ENCODE measurements at regions not wholly inside any gene's neighbourhood (a gene's known extent, or its start where the extent isn't known, plus 50 kb on each side); places are given as distances from the start of the nearest gene placed in this dataset.
"Not testable (repeated sequence)": the region's sequence is repeated elsewhere in the genome, so short reads cannot be mapped to it uniquely, and the experiment has no call there.

- Mint-ChIP-seq H3K36me3 (ENCODE audit: low read depth) (no peaks in the 10 kb centered on the region), H3K27me3 (ENCODE audit: insufficient read depth) (no peaks in the 10 kb centered on the region), H3K4me3 (no peak overlapping the region), H3K4me1 (ENCODE audit: low read depth) (no peaks in the 10 kb centered on the region), H3K27ac (no peak overlapping the region), H3K9me3 (no peaks in the 10 kb centered on the region)
- intact Hi-C loops (cut with micrococcal nuclease): no loop called here
- no peak for DNase-seq (ENCODE audit: low spot score)
Measured at GRCh38 chr5:60546207-60546606, 153.8 kb downstream of the DEPDC1B start.

GRCh38 chr5:60545551-60545950 lies 154.4 kb downstream of the DEPDC1B start:
- no peak for DNase-seq (ENCODE audit: low spot score)
- no peaks in the 10 kb centered on the region for H3K27me3 Mint-ChIP-seq (ENCODE audit: insufficient read depth)
- no peak overlapping the region for H3K4me3 Mint-ChIP-seq
- no peaks in the 10 kb centered on the region for H3K9me3 Mint-ChIP-seq
- intact Hi-C loops (cut with micrococcal nuclease): no loop called here
- H3K27ac Mint-ChIP-seq: no peak overlapping the region
- no peaks in the 10 kb centered on the region for H3K36me3 Mint-ChIP-seq (ENCODE audit: low read depth)
- no peaks in the 10 kb centered on the region for H3K4me1 Mint-ChIP-seq (ENCODE audit: low read depth)

- H3K9me3 Mint-ChIP-seq: no peaks in the 10 kb centered on the region
- intact Hi-C loops (cut with micrococcal nuclease): no loop called here
- H3K36me3 Mint-ChIP-seq (ENCODE audit: low read depth): no peaks in the 10 kb centered on the region
- no peaks in the 10 kb centered on the region for H3K27me3 Mint-ChIP-seq (ENCODE audit: insufficient read depth)
- H3K27ac Mint-ChIP-seq: no peak overlapping the region
- H3K4me1 Mint-ChIP-seq (ENCODE audit: low read depth): no peaks in the 10 kb centered on the region
- DNase-seq (ENCODE audit: low spot score): no peak
- H3K4me3 Mint-ChIP-seq: no peak overlapping the region
Measured at GRCh38 chr5:60544142-60544541, 155.8 kb downstream of the DEPDC1B start.

- Mint-ChIP-seq H3K4me1 (ENCODE audit: low read depth) (no peaks in the 10 kb centered on the region), H3K27me3 (ENCODE audit: insufficient read depth) (peaks cover 2% of the 10 kb centered on the region), H3K4me3 (no peak overlapping the region), H3K27ac (no peak overlapping the region), H3K9me3 (no peaks in the 10 kb centered on the region), H3K36me3 (ENCODE audit: low read depth) (no peaks in the 10 kb centered on the region)
- intact Hi-C loops (cut with micrococcal nuclease): no loop called here
- no peak for DNase-seq (ENCODE audit: low spot score)
Measured at GRCh38 chr5:60541980-60542379, 158.0 kb downstream of the DEPDC1B start.

- no peaks in the 10 kb centered on the region for H3K36me3 Mint-ChIP-seq (ENCODE audit: low read depth)
- intact Hi-C loops (cut with micrococcal nuclease): no loop called here
- no peak overlapping the region for H3K27ac Mint-ChIP-seq
- H3K4me1 Mint-ChIP-seq (ENCODE audit: low read depth): no peaks in the 10 kb centered on the region
- no peak overlapping the region for H3K4me3 Mint-ChIP-seq
- DNase-seq (ENCODE audit: low spot score): no peak
- peaks cover 2% of the 10 kb centered on the region for H3K27me3 Mint-ChIP-seq (ENCODE audit: insufficient read depth)
- no peaks in the 10 kb centered on the region for H3K9me3 Mint-ChIP-seq
Measured at GRCh38 chr5:60540856-60541805, 158.8 kb downstream of the DEPDC1B start.

GRCh38 chr5:60538955-60539866 lies 160.8 kb downstream of the DEPDC1B start:
- no peak for DNase-seq (ENCODE audit: low spot score)
- intact Hi-C loops (cut with micrococcal nuclease): no loop called here
- Mint-ChIP-seq H3K4me3 (no peak overlapping the region), H3K9me3 (no peaks in the 10 kb centered on the region), H3K27me3 (ENCODE audit: insufficient read depth) (peaks cover 4% of the 10 kb centered on the region), H3K36me3 (ENCODE audit: low read depth) (no peaks in the 10 kb centered on the region), H3K27ac (no peak overlapping the region), H3K4me1 (ENCODE audit: low read depth) (no peaks in the 10 kb centered on the region)

- intact Hi-C loops (cut with micrococcal nuclease): no loop called here
- Mint-ChIP-seq H3K4me1 (ENCODE audit: low read depth) (no peaks in the 10 kb centered on the region), H3K4me3 (no peak overlapping the region), H3K27me3 (ENCODE audit: insufficient read depth) (peaks cover 4% of the 10 kb centered on the region), H3K36me3 (ENCODE audit: low read depth) (no peaks in the 10 kb centered on the region), H3K9me3 (no peaks in the 10 kb centered on the region), H3K27ac (no peak overlapping the region)
- DNase-seq (ENCODE audit: low spot score): no peak
Measured at GRCh38 chr5:60538426-60538825, 161.5 kb downstream of the DEPDC1B start.

- DNase-seq (ENCODE audit: low spot score): no peak
- Mint-ChIP-seq H3K9me3 (no peaks in the 10 kb centered on the region), H3K4me1 (ENCODE audit: low read depth) (no peaks in the 10 kb centered on the region), H3K27me3 (ENCODE audit: insufficient read depth) (peaks cover 4% of the 10 kb centered on the region), H3K36me3 (ENCODE audit: low read depth) (no peaks in the 10 kb centered on the region), H3K4me3 (no peak overlapping the region), H3K27ac (no peak overlapping the region)
- intact Hi-C loops (cut with micrococcal nuclease): no loop called here
Measured at GRCh38 chr5:60535951-60536350, 164.0 kb downstream of the DEPDC1B start.

- no peak overlapping the region for H3K27ac Mint-ChIP-seq
- H3K9me3 Mint-ChIP-seq: no peaks in the 10 kb centered on the region
- intact Hi-C loops (cut with micrococcal nuclease): no loop called here
- DNase-seq (ENCODE audit: low spot score): no peak
- no peaks in the 10 kb centered on the region for H3K4me1 Mint-ChIP-seq (ENCODE audit: low read depth)
- H3K27me3 Mint-ChIP-seq (ENCODE audit: insufficient read depth): peaks cover 4% of the 10 kb centered on the region
- no peak overlapping the region for H3K4me3 Mint-ChIP-seq
- H3K36me3 Mint-ChIP-seq (ENCODE audit: low read depth): no peaks in the 10 kb centered on the region
Measured at GRCh38 chr5:60535198-60535597, 164.8 kb downstream of the DEPDC1B start.

GRCh38 chr5:60533789-60534188 lies 166.2 kb downstream of the DEPDC1B start:
- no peaks in the 10 kb centered on the region for H3K9me3 Mint-ChIP-seq
- H3K4me3 Mint-ChIP-seq: no peak overlapping the region
- H3K27me3 Mint-ChIP-seq (ENCODE audit: insufficient read depth): peaks cover 4% of the 10 kb centered on the region
- intact Hi-C loops (cut with micrococcal nuclease): no loop called here
- no peaks in the 10 kb centered on the region for H3K4me1 Mint-ChIP-seq (ENCODE audit: low read depth)
- H3K36me3 Mint-ChIP-seq (ENCODE audit: low read depth): no peaks in the 10 kb centered on the region
- no peak overlapping the region for H3K27ac Mint-ChIP-seq
- no peak for DNase-seq (ENCODE audit: low spot score)

GRCh38 chr5:60532796-60533195 lies 167.2 kb downstream of the DEPDC1B start:
- H3K36me3 Mint-ChIP-seq (ENCODE audit: low read depth); H3K4me1 Mint-ChIP-seq (ENCODE audit: low read depth); DNase-seq (ENCODE audit: low spot score); H3K27me3 Mint-ChIP-seq (ENCODE audit: insufficient read depth); H3K9me3 Mint-ChIP-seq; H3K4me3 Mint-ChIP-seq; intact Hi-C loops (cut with micrococcal nuclease); H3K27ac Mint-ChIP-seq: not testable (repeated sequence)

- DNase-seq (ENCODE audit: low spot score); H3K4me1 Mint-ChIP-seq (ENCODE audit: low read depth); H3K36me3 Mint-ChIP-seq (ENCODE audit: low read depth); intact Hi-C loops (cut with micrococcal nuclease); H3K4me3 Mint-ChIP-seq; H3K9me3 Mint-ChIP-seq; H3K27me3 Mint-ChIP-seq (ENCODE audit: insufficient read depth); H3K27ac Mint-ChIP-seq: not testable (repeated sequence)
Measured at GRCh38 chr5:60530144-60530848, 169.7 kb downstream of the DEPDC1B start.

Measured in activated T-helper 1 cell treated with anti-CD3 and anti-CD28 coated beads, Interleukin-12 subunit alpha, Interleukin-12 subunit beta, Interleukin-2, Interleukin-4 antibody, amounts not matched to agents 30 ng/mL and 10 ng/mL and 1 ng/mL, durations not matched to agents 14 hours and 24 hours and 36 hours (primary cell).